T-helper 17 cell (primary cell): ENCODE measurements at regions not wholly inside any gene's neighbourhood (a gene's known extent, or its start where the extent isn't known, plus 50 kb on each side); places are given as distances from the start of the nearest gene placed in this dataset.

Source experiments
- ATAC-seq: fragments of 150-1000 bp; cut with Tn5 transposase; 2 replicates; pipeline ENCODE4 v1.10.0; 2021; ENCODE audit warnings: mild to moderate bottlenecking, moderate library complexity
- DNase-seq, 3 donors: peaks; one replicate each; pipeline versions ENCODE4 v3.0.0 to v3.0.0-alpha.2; 2020 to 2021
- H3K9me3 ChIP-seq: one replicate; pipeline ENCODE4 v1.7.0; 2013; ENCODE audit warnings: low read length, mild to moderate bottlenecking; ENCODE audit not compliant: control insufficient read depth, poor library complexity, severe bottlenecking
- H3K27ac Mint-ChIP-seq: one replicate; pipeline ENCODE4 v1.8.0; 2022; ENCODE audit warnings: mild to moderate bottlenecking, moderate library complexity, mixed read lengths
- H3K27me3 Mint-ChIP-seq: one replicate; pipeline ENCODE4 v1.8.0; 2022; ENCODE audit warnings: mixed read lengths
- H3K36me3 Mint-ChIP-seq: one replicate; pipeline ENCODE4 v1.8.0; 2022; ENCODE audit warnings: low read depth, mixed read lengths
- H3K4me1 Mint-ChIP-seq: one replicate; pipeline ENCODE4 v1.8.0; 2022; ENCODE audit warnings: mild to moderate bottlenecking, mixed read lengths
- H3K4me3 Mint-ChIP-seq: one replicate; pipeline ENCODE4 v1.8.0; 2022; ENCODE audit warnings: mild to moderate bottlenecking, moderate library complexity, mixed read lengths

DNA sequence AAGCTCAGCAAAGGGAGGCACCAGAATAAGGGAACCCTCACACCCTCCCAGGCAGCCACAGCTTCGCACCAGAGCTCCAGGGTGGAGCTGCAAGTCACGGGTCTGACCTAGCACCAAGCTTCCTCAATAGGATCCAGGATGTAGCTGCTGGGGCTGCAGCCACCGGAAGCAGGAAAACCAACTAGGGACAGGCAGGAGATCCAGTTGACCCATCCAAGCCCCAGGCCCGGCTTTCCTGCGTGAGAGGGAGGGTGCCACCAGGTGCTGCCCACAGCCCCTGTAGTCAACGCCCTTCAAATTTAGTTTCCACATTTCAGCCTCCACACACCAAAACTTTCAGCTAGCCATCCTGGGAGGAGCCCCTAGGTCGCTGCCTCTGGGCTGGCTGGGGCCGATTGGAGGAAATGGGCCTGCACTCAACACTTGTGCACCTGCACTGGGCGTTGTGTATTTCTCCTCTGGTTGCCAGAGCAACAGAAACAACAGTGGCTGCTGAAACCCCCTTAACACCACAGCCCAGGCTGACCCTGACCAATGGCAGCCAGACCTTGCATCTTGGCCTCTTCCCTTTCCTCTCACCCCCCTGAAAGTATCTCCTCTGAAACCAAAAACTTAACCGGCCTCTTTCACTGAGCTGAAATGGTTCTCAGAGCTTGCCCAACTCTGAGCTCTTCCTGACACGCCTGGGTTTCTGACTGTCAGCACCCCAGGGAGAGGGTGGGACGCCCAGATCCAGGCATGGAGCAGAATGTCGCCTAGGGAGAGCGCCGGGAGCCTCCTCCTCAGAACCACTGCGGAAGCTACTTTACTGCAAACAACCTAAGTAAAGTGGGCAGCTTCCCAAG is 226.5 kb upstream of the MAP3K1 start:
- H3K4me1 Mint-ChIP-seq, result peaks cover 36% of the 10 kb centered on the region
- H3K9me3 ChIP-seq, result no peaks in the 10 kb centered on the region
- no peaks in the 10 kb centered on the region for H3K27me3 Mint-ChIP-seq
- peak overlapping the region; percentile 93 for H3K27ac Mint-ChIP-seq
- no peaks in the 10 kb centered on the region for H3K36me3 Mint-ChIP-seq
- DNase-seq (peak; percentile 26 to 75 (median 63)), ATAC-seq (peak; percentile 88)
- peak overlapping the region; percentile 67 for H3K4me3 Mint-ChIP-seq

DNA sequence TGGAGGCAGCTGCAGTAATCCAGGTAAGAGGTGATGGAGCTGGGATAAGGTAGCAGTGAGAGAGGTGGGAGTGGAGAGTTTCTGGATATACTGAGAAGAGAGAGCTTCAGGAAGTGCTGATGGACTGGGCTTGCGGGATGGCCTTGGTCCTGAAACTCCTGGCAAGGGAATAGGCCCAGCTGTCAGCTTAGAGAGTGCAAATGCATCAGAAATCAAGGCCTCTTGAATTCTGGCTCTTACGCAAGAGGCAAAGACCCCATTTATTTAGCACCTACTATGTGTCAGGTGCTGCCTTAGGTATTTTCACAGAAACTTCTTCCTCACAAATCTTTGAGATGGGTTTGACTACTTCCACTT is 227.2 kb upstream of the MAP3K1 start:
- Mint-ChIP-seq H3K27me3 (no peaks in the 10 kb centered on the region), H3K36me3 (no peaks in the 10 kb centered on the region), H3K4me3 (peak overlapping the region; percentile 67), H3K4me1 (peaks cover 36% of the 10 kb centered on the region), H3K27ac (peak overlapping the region; percentile 93)
- DNase-seq (no peak), ATAC-seq (no peak)
- no peaks in the 10 kb centered on the region for H3K9me3 ChIP-seq

DNA sequence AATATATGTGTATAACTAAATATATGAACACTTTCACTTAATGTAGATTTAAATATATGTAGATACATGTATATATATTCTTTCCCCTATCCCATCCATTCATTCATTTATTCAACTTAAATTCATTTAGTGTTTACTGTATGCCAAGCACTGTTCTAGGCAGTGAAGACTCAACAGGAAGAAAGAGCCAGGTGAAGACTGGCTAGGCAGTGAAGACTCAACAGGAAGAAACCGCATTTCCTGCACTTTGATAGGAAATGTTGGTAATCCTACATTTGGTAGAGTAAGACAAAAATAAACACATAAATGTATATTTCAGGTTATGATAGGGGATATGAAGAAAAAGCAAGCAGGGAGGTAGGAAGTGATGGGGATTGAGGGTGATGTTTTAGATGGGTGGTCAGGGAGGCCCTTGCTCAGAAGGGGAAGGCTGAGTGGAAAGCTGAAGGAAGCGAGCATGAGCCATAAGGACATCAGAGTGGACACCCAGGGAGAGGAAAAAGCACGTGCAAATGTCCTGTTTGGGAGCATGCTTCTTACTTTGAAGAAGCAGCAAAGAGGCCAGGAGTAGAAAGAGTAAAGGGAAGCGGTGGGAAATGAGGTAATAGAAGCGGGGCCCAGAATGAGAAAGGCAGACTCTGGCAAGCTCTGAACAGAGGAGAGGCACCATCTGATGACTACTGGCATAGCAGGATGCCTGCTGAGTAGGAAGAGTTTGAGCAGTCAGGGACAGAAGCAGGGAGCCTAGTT is 227.8 kb upstream of the MAP3K1 start:
- H3K4me1 Mint-ChIP-seq, result peaks cover 36% of the 10 kb centered on the region
- H3K4me3 Mint-ChIP-seq, result peak overlapping the region; percentile 67
- DNase-seq, result no peak

DNA sequence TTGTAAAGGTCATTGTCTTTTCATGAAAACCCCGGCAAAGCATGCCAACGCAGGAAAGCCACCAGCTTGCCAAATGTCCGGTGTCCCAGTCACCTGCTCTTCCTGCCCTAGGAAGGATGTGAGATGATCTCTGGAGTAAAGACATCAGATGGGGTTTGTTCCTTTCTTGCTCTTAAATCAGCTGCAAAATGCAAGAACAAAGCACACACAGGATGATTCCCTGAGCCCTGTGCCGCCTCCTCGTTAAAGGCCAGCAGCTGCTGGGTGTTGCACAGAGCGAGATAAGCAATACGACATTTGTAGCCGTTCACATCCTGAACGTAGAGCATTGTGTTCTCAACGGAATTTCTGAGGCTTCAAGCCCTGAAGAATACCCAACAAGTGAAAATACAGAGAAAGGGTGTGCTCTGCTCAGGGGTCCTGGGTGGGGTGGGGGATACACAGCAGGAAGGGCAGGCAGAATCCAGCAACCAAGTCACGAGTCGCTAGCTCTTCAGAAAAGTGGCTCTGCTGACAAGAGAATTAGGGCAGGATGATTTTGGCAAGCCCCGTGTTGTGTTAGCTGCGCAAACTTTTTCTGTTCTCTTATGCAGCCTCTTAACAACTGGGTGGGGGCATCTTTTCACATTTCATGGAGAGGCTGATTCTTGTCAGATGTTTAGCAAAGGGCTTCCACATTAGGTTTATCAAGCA is 229.2 kb upstream of the MAP3K1 start:
- Mint-ChIP-seq H3K36me3 (no peaks in the 10 kb centered on the region), H3K27me3 (no peaks in the 10 kb centered on the region), H3K27ac (peak overlapping the region; percentile 93), H3K4me1 (peaks cover 30% of the 10 kb centered on the region), H3K4me3 (peak overlapping the region; percentile 49)
- no peak for DNase-seq
- no peak for ATAC-seq
- no peaks in the 10 kb centered on the region for H3K9me3 ChIP-seq

More for the DNA sequence above, 227.8 kb upstream of the MAP3K1 start:
- ATAC-seq, result no peak
- peak overlapping the region; percentile 93 for H3K27ac Mint-ChIP-seq
- no peaks in the 10 kb centered on the region for H3K27me3 Mint-ChIP-seq
- no peaks in the 10 kb centered on the region for H3K36me3 Mint-ChIP-seq
- H3K9me3 ChIP-seq, result no peaks in the 10 kb centered on the region

DNA sequence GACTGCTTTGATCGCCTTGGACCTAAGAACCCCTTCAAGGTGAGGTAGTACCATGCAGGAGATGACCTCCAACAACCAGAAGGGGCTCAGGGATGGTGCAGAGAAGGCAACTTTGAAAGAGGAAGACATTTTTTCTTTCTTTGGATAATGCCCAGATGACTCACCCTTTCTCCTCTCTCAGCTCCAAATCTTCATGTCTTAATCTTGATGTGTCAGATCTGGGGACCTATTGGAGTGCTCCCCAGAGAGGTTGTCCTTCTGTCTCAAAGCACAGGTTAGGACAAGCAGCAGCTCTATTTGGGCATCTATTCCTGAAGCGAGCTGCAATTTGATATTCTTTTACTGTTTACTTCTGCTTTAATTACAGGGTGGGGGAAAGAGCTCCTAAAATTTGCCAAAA is 229.9 kb upstream of the MAP3K1 start:
- Mint-ChIP-seq H3K27ac (peak overlapping the region; percentile 93), H3K4me1 (peaks cover 27% of the 10 kb centered on the region), H3K4me3 (peak overlapping the region; percentile 25), H3K36me3 (no peaks in the 10 kb centered on the region), H3K27me3 (no peaks in the 10 kb centered on the region)
- no peak for ATAC-seq
- H3K9me3 ChIP-seq, result no peaks in the 10 kb centered on the region
- no peak for DNase-seq

DNA sequence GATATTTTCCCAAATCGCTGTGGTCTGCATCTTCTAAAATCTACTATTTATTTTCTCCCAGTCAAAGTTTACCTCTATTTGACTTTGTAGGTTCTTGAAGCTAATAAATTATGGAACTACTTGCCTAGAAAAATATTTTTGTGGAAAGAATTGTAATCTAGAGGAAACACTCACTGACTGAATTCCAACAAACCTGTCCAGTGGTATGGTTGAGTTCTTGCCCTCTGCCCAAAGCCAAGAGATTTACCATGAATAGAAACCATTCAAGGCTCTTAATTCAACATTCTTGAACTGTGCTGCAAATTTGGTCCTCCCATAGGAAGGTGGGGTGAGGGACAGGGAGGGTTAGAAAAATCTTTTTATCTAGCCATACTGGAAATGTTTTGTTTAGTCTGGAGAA is 233.9 kb upstream of the MAP3K1 start:
- Mint-ChIP-seq H3K4me1 (peaks cover 4% of the 10 kb centered on the region), H3K27me3 (no peaks in the 10 kb centered on the region), H3K27ac (no peak overlapping the region), H3K4me3 (no peak overlapping the region), H3K36me3 (no peaks in the 10 kb centered on the region)
- DNase-seq (no peak), ATAC-seq (no peak)
- no peaks in the 10 kb centered on the region for H3K9me3 ChIP-seq

DNA sequence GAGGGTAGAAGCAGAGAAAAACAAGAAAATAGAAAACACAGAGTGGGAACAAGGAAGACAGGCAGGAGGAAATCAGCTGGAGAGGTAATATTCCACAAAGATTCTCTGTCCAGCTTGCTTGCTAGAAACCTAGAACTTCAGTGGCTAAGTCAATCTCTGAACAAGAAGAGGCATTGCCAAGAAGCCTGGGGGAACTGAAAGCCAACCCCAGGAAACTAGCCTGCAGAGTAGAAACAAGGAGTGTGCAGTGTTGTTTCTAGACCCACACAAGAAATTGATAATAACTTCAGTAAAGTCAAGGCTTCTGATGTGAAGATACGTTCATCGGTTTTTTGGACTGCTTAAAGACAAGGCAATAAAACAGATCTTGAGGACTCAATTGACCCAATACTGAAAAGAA is 234.5 kb upstream of the MAP3K1 start:
- H3K27me3 Mint-ChIP-seq, result no peaks in the 10 kb centered on the region
- H3K4me1 Mint-ChIP-seq, result peaks cover under 1% of the 10 kb centered on the region
- no peak overlapping the region for H3K4me3 Mint-ChIP-seq
- H3K27ac Mint-ChIP-seq, result no peak overlapping the region
- no peaks in the 10 kb centered on the region for H3K36me3 Mint-ChIP-seq
- no peaks in the 10 kb centered on the region for H3K9me3 ChIP-seq
- ATAC-seq, result no peak
- no peak for DNase-seq

DNA sequence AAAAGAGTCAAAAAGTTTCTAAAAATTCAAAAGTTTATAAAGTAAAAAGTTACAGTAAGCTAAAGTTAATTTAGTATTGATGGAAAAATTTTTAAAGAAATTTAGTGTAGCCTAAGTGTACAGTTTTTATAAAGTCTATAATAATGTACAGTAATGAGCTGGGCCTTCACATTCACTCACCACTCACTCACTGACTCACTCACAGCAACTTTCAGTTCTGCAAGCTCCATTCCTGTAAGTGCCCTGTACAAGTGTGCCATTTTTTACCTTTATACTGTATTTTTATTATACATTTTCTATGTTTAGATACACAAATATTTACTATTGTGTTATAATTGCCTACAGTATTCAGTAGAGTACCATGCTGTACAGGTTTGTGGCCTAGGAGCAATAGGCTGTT is 239.5 kb upstream of the MAP3K1 start:
- no peak overlapping the region for H3K27ac Mint-ChIP-seq
- no peaks in the 10 kb centered on the region for H3K36me3 Mint-ChIP-seq
- ATAC-seq, result no peak
- H3K27me3 Mint-ChIP-seq, result no peaks in the 10 kb centered on the region
- H3K4me3 Mint-ChIP-seq, result no peak overlapping the region
- peaks cover 8% of the 10 kb centered on the region for H3K9me3 ChIP-seq
- no peak for DNase-seq
- H3K4me1 Mint-ChIP-seq, result no peaks in the 10 kb centered on the region

DNA sequence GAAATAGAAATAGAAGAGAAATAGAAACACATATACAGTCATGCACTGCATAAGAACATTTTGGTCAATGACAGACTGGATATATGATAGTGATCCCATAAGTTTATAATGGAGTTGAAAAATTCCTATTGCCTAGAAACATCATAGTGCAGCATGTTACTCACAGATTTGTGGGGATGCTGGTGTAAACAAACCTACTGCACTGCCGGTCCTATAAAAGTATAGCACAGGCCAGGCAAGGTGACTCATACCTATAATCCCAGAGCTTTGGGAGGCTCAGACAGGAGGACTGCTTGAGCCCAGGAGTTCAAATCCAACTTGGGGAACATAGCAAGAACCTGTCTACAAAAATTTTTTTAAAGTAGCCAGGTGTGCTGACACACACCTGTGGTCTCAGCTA is 240.6 kb upstream of the MAP3K1 start:
- Mint-ChIP-seq H3K36me3 (no peaks in the 10 kb centered on the region), H3K27ac (no peak overlapping the region)
- no peak for DNase-seq

DNA sequence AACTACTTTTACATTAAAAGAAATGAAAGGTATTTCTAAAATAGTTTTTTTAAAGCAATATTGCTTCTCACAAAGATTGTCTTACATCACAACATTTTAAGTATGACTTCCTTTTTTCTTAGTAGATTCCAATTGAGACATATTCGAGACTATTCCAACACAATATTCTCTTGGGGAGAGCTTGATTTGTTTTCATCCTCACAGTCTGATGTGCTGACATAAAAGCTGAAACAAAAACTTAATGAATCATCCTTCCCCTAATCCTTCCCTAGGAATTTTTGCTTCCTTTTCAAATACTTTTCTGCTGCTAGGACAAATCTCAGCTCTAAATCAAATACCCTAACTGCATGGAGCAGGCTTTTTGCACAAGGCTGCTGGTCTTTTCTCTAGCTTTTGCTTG is 245.8 kb upstream of the MAP3K1 start:
- H3K27me3 Mint-ChIP-seq, result no peaks in the 10 kb centered on the region
- H3K4me1 Mint-ChIP-seq, result peaks cover 23% of the 10 kb centered on the region
- DNase-seq, result no peak
- no peak for ATAC-seq
- no peaks in the 10 kb centered on the region for H3K36me3 Mint-ChIP-seq
- no peak overlapping the region for H3K27ac Mint-ChIP-seq
- H3K4me3 Mint-ChIP-seq, result no peak overlapping the region
- peaks cover 8% of the 10 kb centered on the region for H3K9me3 ChIP-seq

More for the DNA sequence above, 240.6 kb upstream of the MAP3K1 start:
- ATAC-seq, result no peak
- Mint-ChIP-seq H3K4me3 (no peak overlapping the region), H3K4me1 (peaks cover 2% of the 10 kb centered on the region), H3K27me3 (no peaks in the 10 kb centered on the region)
- H3K9me3 ChIP-seq, result peaks cover 8% of the 10 kb centered on the region

DNA sequence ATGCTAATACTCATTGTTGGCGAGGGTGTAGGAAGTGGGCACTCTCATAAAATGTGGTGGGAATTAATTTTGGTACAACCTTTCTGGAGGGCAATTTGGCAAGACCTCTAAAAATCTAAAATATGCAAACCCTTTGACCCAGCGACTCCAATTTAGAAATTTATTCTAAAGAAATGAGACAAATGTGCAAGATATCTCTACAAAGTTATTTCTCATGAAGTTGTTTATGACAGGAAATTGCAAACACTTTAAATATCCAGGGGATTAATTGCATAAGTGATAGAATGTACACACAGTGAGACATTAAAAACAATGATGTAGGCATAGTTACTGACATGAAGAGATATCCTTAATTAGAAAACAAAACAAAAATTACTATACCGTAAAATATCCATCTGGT is 246.3 kb upstream of the MAP3K1 start:
- Mint-ChIP-seq H3K27ac (peak overlapping the region; percentile 8), H3K27me3 (no peaks in the 10 kb centered on the region), H3K36me3 (no peaks in the 10 kb centered on the region), H3K4me1 (peaks cover 23% of the 10 kb centered on the region), H3K4me3 (no peak overlapping the region)
- no peak for DNase-seq
- peaks cover 8% of the 10 kb centered on the region for H3K9me3 ChIP-seq
- ATAC-seq, result no peak

DNA sequence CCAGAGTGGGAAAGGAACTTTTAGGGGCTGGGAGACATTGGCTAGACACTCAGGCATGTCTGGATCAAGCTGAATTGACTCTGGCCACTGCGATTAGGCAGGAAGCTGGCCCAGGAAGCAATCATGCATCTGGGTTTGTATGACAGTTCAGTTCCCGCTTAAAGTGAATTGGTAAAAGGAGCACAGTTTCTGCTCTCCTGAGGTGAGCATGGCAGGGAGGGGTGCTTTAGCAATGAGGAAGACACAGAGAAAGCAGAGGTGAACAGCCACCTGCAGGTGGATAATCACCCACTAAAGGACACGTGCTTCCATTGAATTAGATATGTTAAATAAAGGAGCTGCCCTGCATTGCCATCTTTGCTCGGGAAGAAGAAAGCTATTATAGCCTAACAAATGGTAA is 248.1 kb upstream of the MAP3K1 start:
- ATAC-seq (no peak), DNase-seq (no peak)
- H3K27me3 Mint-ChIP-seq, result no peaks in the 10 kb centered on the region
- peaks cover 23% of the 10 kb centered on the region for H3K4me1 Mint-ChIP-seq
- no peak overlapping the region for H3K27ac Mint-ChIP-seq
- no peaks in the 10 kb centered on the region for H3K36me3 Mint-ChIP-seq
- H3K9me3 ChIP-seq, result no peaks in the 10 kb centered on the region
- H3K4me3 Mint-ChIP-seq, result no peak overlapping the region
